GM19023 (cell line): ENCODE measurements at regions not wholly inside any gene's neighbourhood (a gene's known extent, or its start where the extent isn't known, plus 50 kb on each side); places are given as distances from the start of the nearest gene placed in this dataset.

Experiments used
- ATAC-seq: cut with Tn5 transposase; IDR thresholded peaks from one replicate; pipeline ENCODE4 v1.9.1; 2021; ENCODE audit warnings: mild to moderate bottlenecking, moderate library complexity; ENCODE audit not compliant: unreplicated experiment

GRCh38 chr20:22781869-22782268 lies 197.5 kb upstream of the FOXA2 start:
- ATAC-seq: no peak

- ATAC-seq: no peak
Measured at GRCh38 chr20:22789676-22790075, 205.3 kb upstream of the FOXA2 start.

- ATAC-seq: no peak
Measured at GRCh38 chr20:22791396-22791795, 207.0 kb upstream of the FOXA2 start.

DNA sequence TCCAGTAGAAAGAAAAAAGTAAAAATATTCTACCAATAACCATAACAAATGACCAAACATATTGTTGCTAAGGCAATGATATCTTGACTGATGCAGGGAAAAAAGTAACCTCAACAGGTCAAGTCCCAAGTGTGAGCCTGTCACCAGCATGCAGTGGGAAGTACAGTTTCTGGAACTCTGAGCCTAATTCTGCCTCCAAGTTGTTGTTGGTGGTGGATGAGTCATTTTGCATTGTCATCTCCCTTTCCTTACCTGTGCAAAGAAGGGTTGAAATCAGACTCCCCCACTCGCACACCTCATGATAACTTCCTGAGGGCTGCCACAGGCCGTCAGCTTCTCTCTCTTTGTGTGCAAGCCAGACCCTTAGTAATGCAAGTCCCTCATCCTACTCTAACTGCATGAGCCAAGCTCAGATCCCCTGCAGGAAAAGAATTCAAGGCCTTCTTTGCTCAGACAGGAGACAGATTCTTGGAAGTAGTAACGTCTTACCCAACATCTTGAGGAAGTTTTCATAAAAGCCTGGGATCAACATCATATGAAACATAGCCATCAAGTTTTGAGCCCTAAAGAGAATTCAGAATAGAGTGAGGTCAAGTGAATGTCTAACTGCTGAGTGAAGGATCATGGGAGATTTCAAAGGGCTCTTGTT lies 207.6 kb upstream of the FOXA2 start:
- ATAC-seq: no peak

DNA sequence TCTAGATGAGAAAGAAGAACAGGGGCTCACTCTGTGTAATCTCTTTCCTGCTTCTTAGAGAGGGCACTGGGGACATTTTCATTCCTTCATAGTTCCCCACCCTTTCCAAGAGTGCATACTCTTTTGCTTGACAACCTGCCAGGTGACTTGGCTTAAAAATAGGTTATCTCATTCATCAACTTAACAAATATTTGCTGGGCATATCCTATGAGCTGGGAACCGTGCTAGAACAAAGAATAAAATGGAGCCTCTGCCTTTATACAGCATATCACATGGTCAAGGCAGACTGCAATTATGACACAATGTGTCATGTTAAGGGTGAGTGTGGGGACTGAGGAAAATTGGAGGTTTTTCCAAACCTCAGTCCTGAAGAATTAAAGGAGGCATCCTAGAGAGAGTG lies 209.8 kb upstream of the FOXA2 start:
- ATAC-seq: no peak

- ATAC-seq: no peak
Measured at GRCh38 chr20:22795433-22795832, 211.1 kb upstream of the FOXA2 start.

- no peak for ATAC-seq
Measured at GRCh38 chr20:22795871-22796270, 211.5 kb upstream of the FOXA2 start.

- ATAC-seq: no peak
Measured at GRCh38 chr20:22796469-22797077, 212.2 kb upstream of the FOXA2 start.

GRCh38 chr20:22797103-22797502 lies 212.7 kb upstream of the FOXA2 start:
- ATAC-seq: no peak

- ATAC-seq: no peak
Measured at GRCh38 chr20:22799687-22800086, 215.3 kb upstream of the FOXA2 start.

- no peak for ATAC-seq
Measured at GRCh38 chr20:22800129-22800528, 215.8 kb upstream of the FOXA2 start.

GRCh38 chr20:22801528-22801927 lies 217.2 kb upstream of the FOXA2 start:
- no peak for ATAC-seq

GRCh38 chr20:22802296-22802695 lies 217.9 kb upstream of the FOXA2 start:
- no peak for ATAC-seq

- no peak for ATAC-seq
Measured at GRCh38 chr20:22805219-22805618, 220.8 kb upstream of the FOXA2 start.

DNA sequence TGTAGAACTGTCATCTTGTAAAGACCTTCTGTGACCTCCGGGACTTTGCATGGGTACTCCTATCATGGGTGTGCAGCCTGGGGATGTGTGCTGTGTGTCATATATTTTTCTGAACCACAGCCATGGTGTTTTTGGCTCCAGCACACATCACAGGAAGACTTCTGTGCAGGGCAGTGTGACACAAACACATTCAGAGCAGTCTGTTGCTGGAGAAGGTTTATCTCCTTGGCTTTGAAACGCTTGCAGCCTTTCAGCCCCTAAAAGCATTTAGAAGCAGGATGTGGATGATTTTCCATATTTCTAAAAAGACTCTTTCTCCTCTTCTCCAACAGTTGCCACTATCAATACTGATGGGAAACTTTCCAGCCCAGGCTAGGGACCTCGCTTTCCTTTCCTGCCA lies 221.6 kb upstream of the FOXA2 start:
- no peak for ATAC-seq

- ATAC-seq: no peak
Measured at GRCh38 chr20:22807045-22807444, 222.7 kb upstream of the FOXA2 start.

DNA sequence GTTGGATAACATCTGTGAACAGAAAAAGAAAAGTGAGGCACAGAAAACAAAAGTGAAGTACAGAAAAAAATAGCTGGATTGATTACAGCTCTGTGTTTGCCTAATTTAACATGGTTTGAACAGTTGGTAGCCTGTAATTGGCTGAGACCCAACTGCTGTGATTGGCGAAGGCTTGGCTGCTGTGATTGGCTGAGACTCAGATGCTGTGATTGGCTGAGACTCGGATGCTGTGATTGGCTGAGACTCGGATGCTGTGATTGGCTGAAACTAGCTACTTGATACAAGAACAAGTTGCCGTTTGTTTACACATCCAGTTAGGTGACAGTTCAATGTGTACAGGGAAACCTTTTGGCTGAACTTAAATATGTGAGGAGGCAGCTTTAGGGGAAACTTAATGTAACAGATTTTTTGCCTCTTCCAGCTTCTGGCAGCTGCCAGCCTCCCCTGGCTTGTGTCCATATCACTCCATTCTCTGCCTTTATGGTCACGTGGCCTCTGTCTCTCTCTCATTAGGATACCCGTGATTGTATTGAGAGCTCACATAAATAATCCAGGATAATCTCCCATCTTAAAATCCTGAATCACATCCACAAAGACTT lies 223.4 kb upstream of the FOXA2 start:
- no peak for ATAC-seq

- ATAC-seq: no peak
Measured at GRCh38 chr20:22808628-22809027, 224.3 kb upstream of the FOXA2 start.

- ATAC-seq: no peak
Measured at GRCh38 chr20:22810030-22810429, 225.1 kb upstream of the SSTR4 start.

DNA sequence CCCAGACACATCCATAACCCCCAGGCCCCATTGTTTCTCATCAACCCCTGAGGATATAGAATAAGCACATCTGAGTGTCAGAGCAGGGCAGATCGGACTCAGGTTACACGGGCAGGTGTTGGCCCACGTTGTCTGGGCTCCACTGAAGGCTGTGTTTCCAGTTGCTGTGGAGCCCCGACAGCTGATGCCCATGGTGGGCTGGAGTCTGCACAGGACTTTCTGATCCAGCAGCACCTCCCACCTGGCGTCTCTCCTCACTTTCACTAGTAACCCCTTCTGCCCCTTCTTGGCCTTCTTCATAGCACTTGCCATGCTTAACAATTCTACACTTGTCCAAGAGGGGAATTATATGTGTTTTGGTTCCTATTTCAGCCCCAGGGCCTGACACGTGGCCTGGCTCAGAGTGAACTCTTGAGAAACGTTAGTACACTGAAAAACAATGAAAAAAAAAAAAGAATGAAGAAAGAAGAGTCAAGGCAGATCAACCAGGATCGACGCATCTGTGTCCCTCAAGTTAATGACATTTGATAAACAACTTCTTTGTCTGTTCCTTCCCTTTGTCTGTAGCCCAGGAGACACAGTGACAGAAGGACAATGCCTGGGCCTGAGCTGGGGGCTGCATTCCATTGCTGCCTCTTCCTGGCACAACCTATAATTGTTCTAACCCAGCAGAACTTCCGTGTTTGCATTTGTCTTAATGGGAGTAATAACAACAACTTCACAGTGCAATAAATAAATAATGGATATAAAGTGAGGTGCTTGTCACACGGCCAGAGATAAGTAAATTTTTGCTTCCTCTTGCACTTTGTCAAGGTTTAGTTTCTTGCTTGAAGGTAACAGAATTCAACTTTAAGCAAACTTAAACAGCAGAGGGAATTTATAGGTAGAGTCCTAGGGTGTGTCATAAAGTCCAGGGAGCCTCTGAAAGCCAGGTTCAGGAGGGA lies 224.2 kb upstream of the SSTR4 start:
- no peak for ATAC-seq

GRCh38 chr20:22814471-22815205 lies 220.5 kb upstream of the SSTR4 start:
- no peak for ATAC-seq
